IMR-90 (cell line): ENCODE measurements at regions not wholly inside any gene's neighbourhood (a gene's known extent, or its start where the extent isn't known, plus 50 kb on each side); places are given as distances from the start of the nearest gene placed in this dataset.

Experiments
- ATAC-seq: fragments of 200-7000 bp; cut with Tn5 transposase; 2 replicates; pipeline ENCODE4 v1.9.1; 2020; ENCODE audit warnings: low read depth, mild to moderate bottlenecking, moderate library complexity
- BruUV-seq: library from RNA; stranded (reverse); fragments of 400-500 nt; replicated peaks from 2 replicates; lab custom pipeline; 2021; lab: Mats Ljungman, UMichigan
- CTCF ChIA-PET: fragments of 300-600 bp; formaldehyde crosslinking; extraction: SDS; loops from one replicate; lab custom pipeline; 2021; ENCODE audit warnings: antibody characterized with exemption; lab: Yijun Ruan, JAX
- POLR2A ChIA-PET: fragments of 300-600 bp; sonication (Branson Sonifier 250); formaldehyde crosslinking; loops from one replicate; lab custom pipeline; 2022; ENCODE audit warnings: antibody characterized with exemption; ENCODE audit not compliant: unreplicated experiment; lab: Charles Lee
- DNase-seq: peaks from one replicate; pipeline ENCODE4 v3.0.0; 2013
- H2AFZ ChIP-seq: replicated peaks from 2 replicates; pipeline ENCODE3; 2013; ENCODE audit warnings: low read length, mild to moderate bottlenecking; ENCODE audit not compliant: poor library complexity
- H2AK5ac ChIP-seq: 2 replicates; pipeline ENCODE4 v1.6.1; 2013; ENCODE audit warnings: low read depth, low read length, inconsistent platforms
- H2AK9ac ChIP-seq: replicated peaks from 2 replicates; pipeline ENCODE3; 2013; ENCODE audit warnings: mild to moderate bottlenecking, low read depth, low read length, moderate library complexity; ENCODE audit not compliant: poor library complexity
- H2BK120ac ChIP-seq: 2 replicates; pipeline ENCODE4 v1.6.1; 2013; ENCODE audit warnings: low read depth, low read length, inconsistent platforms
- H2BK15ac ChIP-seq: 3 replicates; pipeline ENCODE4 v1.6.1; 2013; ENCODE audit warnings: low read depth, low read length, inconsistent platforms
- H2BK20ac ChIP-seq: 2 replicates; pipeline ENCODE4 v1.6.1; 2013; ENCODE audit warnings: low read depth, mild to moderate bottlenecking, inconsistent platforms, low read length, moderate library complexity
- H2BK5ac ChIP-seq: 2 replicates; pipeline ENCODE4 v1.6.1; 2013; ENCODE audit warnings: mild to moderate bottlenecking, low read depth, low read length, inconsistent platforms; ENCODE audit not compliant: poor library complexity, severe bottlenecking
- H3K14ac ChIP-seq: replicated peaks from 2 replicates; pipeline ENCODE4 v1.6.1; 2013; ENCODE audit warnings: low read depth, low read length, inconsistent platforms
- H3K18ac ChIP-seq: 2 replicates; pipeline ENCODE4 v1.6.1; 2013; ENCODE audit warnings: low read depth, low read length, control low read depth
- H3K23ac ChIP-seq: 2 replicates; pipeline ENCODE4 v1.6.1; 2013; ENCODE audit warnings: low read depth, low read length, inconsistent platforms
- H3K27ac ChIP-seq: 2 replicates; pipeline ENCODE4 v1.5.1; 2013; ENCODE audit warnings: mild to moderate bottlenecking, control low read depth, low read length; ENCODE audit not compliant: insufficient read depth
- H3K27me3 ChIP-seq: 2 replicates; pipeline ENCODE4 v1.6.1; 2013; ENCODE audit warnings: low read length; ENCODE audit not compliant: control insufficient read depth, insufficient read depth
- H3K36me3 ChIP-seq: 2 replicates; pipeline ENCODE4 v1.6.1; 2013; ENCODE audit warnings: low read length, mixed read lengths; ENCODE audit not compliant: control insufficient read depth, insufficient read depth
- H3K4ac ChIP-seq: 2 replicates; pipeline ENCODE4 v1.6.1; 2013; ENCODE audit warnings: low read depth, low read length, inconsistent platforms
- H3K4me1 ChIP-seq: 2 replicates; pipeline ENCODE4 v1.6.1; 2013; ENCODE audit warnings: low read length, mixed read lengths; ENCODE audit not compliant: control insufficient read depth, insufficient read depth
- H3K4me2 ChIP-seq: 2 replicates; pipeline ENCODE4 v1.6.1; 2013; ENCODE audit warnings: low read depth, mild to moderate bottlenecking, control low read depth, low read length, moderate library complexity
- H3K4me3 ChIP-seq: 2 replicates; pipeline ENCODE4 v1.5.1; 2013; ENCODE audit warnings: low read depth, mild to moderate bottlenecking, control low read depth, low read length, moderate library complexity; ENCODE audit not compliant: insufficient read depth
- H3K56ac ChIP-seq: 2 replicates; pipeline ENCODE4 v1.6.1; 2013; ENCODE audit warnings: low read length, inconsistent platforms; ENCODE audit not compliant: insufficient read depth; ENCODE audit errors: extremely low read depth
- H3K79me1 ChIP-seq, 2 experiments: 2 replicates each; pipeline ENCODE4 v1.6.1; 2013; ENCODE audit warnings: low read length in 2 of 2, inconsistent platforms in 1 of 2, low read depth in 1 of 2
- H3K9ac ChIP-seq: 2 replicates; pipeline ENCODE4 v1.6.1; 2013; ENCODE audit warnings: low read depth, low read length, control low read depth
- H3K9me1 ChIP-seq: 2 replicates; pipeline ENCODE4 v1.6.1; 2013; ENCODE audit warnings: low read length, inconsistent platforms; ENCODE audit not compliant: insufficient read depth
- H3K9me3 ChIP-seq: 2 replicates; pipeline ENCODE4 v1.6.1; 2013; ENCODE audit warnings: low read length; ENCODE audit not compliant: control insufficient read depth, insufficient read depth
- H4K20me1 ChIP-seq: 2 replicates; pipeline ENCODE4 v1.6.1; 2013; ENCODE audit warnings: low read length, inconsistent platforms; ENCODE audit not compliant: insufficient read depth
- H4K5ac ChIP-seq: 2 replicates; pipeline ENCODE4 v1.6.1; 2013; ENCODE audit warnings: mild to moderate bottlenecking, low read depth, low read length, control low read depth
- H4K8ac ChIP-seq, 2 experiments: 2 replicates each; pipeline ENCODE4 v1.6.1; 2013; ENCODE audit warnings: low read depth in 2 of 2, low read length in 2 of 2, control low read depth in 1 of 2, inconsistent platforms in 1 of 2
- H4K91ac ChIP-seq: 2 replicates; pipeline ENCODE4 v1.6.1; 2013; ENCODE audit warnings: low read depth, low read length, inconsistent platforms; ENCODE audit not compliant: insufficient read depth
- BHLHE40 ChIP-seq: fragments of 150-350 bp; IDR thresholded peaks from 2 replicates; pipeline ENCODE4 v1.6.1; 2016; ENCODE audit warnings: mild to moderate bottlenecking, low read depth, low read length
- CEBPB ChIP-seq: IDR thresholded peaks from 2 replicates; pipeline ENCODE4 v1.6.1; 2012; ENCODE audit warnings: low read depth, low read length, improper control_type of control experiment
- CHD1 ChIP-seq: IDR thresholded peaks from 2 replicates; pipeline ENCODE4 v1.6.1; 2012; ENCODE audit warnings: low read depth, low read length, improper control_type of control experiment
- CTCF ChIP-seq: conservative IDR thresholded peaks from 2 replicates; pipeline ENCODE4 v1.5.1; 2012; ENCODE audit warnings: mild to moderate bottlenecking, low read depth, low read length, improper control_type of control experiment
- ELK1 ChIP-seq: fragments of 150-350 bp; IDR thresholded peaks from 2 replicates; pipeline ENCODE4 v1.6.1; 2016; ENCODE audit warnings: low read depth, mild to moderate bottlenecking, low read length, moderate library complexity, borderline replicate concordance
- FOS ChIP-seq: fragments of 150-350 bp; IDR thresholded peaks from 2 replicates; pipeline ENCODE4 v1.6.1; 2016; ENCODE audit warnings: low read depth, low read length
- MAFK ChIP-seq: IDR thresholded peaks from 2 replicates; pipeline ENCODE4 v1.6.1; 2012; ENCODE audit warnings: low read depth, low read length, improper control_type of control experiment
- MAZ ChIP-seq: IDR thresholded peaks from 2 replicates; pipeline ENCODE4 v1.6.1; 2012; ENCODE audit warnings: low read depth, mild to moderate bottlenecking, low read length, improper control_type of control experiment, moderate library complexity, borderline replicate concordance
- MXI1 ChIP-seq: IDR thresholded peaks from 2 replicates; pipeline ENCODE4 v1.6.1; 2012; ENCODE audit warnings: low read depth, mild to moderate bottlenecking, low read length, moderate library complexity, borderline replicate concordance
- NFE2L2 ChIP-seq: fragments of 150-350 bp; IDR thresholded peaks from 2 replicates; pipeline ENCODE4 v1.6.1; 2016; ENCODE audit warnings: low read depth, mild to moderate bottlenecking, low read length
- POLR2A ChIP-seq: IDR thresholded peaks from 2 replicates; pipeline ENCODE4 v1.6.1; 2012; ENCODE audit warnings: mild to moderate bottlenecking, low read depth, low read length
- RAD21 ChIP-seq: IDR thresholded peaks from 2 replicates; pipeline ENCODE4 v1.6.1; 2012; ENCODE audit warnings: low read length, improper control_type of control experiment
- RCOR1 ChIP-seq: IDR thresholded peaks from 2 replicates; pipeline ENCODE4 v1.6.1; 2012; ENCODE audit warnings: mild to moderate bottlenecking, low read length, improper control_type of control experiment; ENCODE audit not compliant: insufficient replicate concordance
- RFX5 ChIP-seq: IDR thresholded peaks from 2 replicates; pipeline ENCODE4 v1.8.0; 2012; ENCODE audit warnings: low read depth, mild to moderate bottlenecking, low read length, moderate library complexity
- SMC3 ChIP-seq: fragments of 150-350 bp; IDR thresholded peaks from 2 replicates; pipeline ENCODE4 v1.6.1; 2016; ENCODE audit warnings: low read depth, mild to moderate bottlenecking, antibody characterized with exemption, low read length, moderate library complexity
- USF2 ChIP-seq: fragments of 150-350 bp; IDR thresholded peaks from 2 replicates; pipeline ENCODE4 v1.6.1; 2017; ENCODE audit warnings: mild to moderate bottlenecking, antibody characterized with exemption, low read length, low read depth
- WGBS, 2 experiments: methylation state at CpG; one replicate each; pipeline versions ENCODE4 v1.1.5 to v1.1.7; 2013; ENCODE audit warnings: missing lambda C conversion rate in 2 of 2; ENCODE audit not compliant: insufficient read length in 1 of 2; ENCODE audit errors: extremely low coverage in 2 of 2; 5-methylcytosine and 5-hydroxymethylcytosine counted together
- dilution Hi-C: fragments of 300-500 bp; cut with HindIII; formaldehyde crosslinking; loops from one replicate; pipeline ENCODE4 v1.14.3; 2018; ENCODE audit warnings: low sequenced_read_pairs; ENCODE audit not compliant: unreplicated experiment
- in situ Hi-C: fragments of 300-500 bp; cut with MboI; formaldehyde crosslinking; loops from 3 replicates; pipeline ENCODE4 v1.14.3; 2019; ENCODE audit warnings: low sequenced_read_pairs, inconsistent platforms, mixed read lengths
- intact Hi-C: fragments of 100-400 bp; cut with micrococcal nuclease; formaldehyde crosslinking; loops from 2 replicates; pipeline ENCODE4 v1.10.0; 2022

GRCh38 chr2:149725234-149725633, 137.7 kb upstream of the MMADHC start:
- intact Hi-C loops: no loop called here
- no peak overlapping the region for H3K56ac ChIP-seq
- no peak overlapping the region for H3K27ac ChIP-seq
- H2BK15ac ChIP-seq: no peak overlapping the region
- no peaks in the 10 kb centered on the region for H3K27me3 ChIP-seq
- H2AK5ac ChIP-seq: no peak overlapping the region
- H2BK20ac ChIP-seq: no peak overlapping the region
- no peak for TF ChIP-seq RFX5
- TF ChIP-seq CHD1: no peak
- TF ChIP-seq CEBPB: no peak
- TF ChIP-seq RCOR1: no peak
- no peak for TF ChIP-seq ELK1
- no peak for TF ChIP-seq MXI1
- TF ChIP-seq MAFK: no peak
- TF ChIP-seq FOS: no peak
- TF ChIP-seq POLR2A: no peak
- TF ChIP-seq NFE2L2: no peak
- TF ChIP-seq RAD21: no peak
- TF ChIP-seq MAZ: no peak
- no peak for TF ChIP-seq BHLHE40
- TF ChIP-seq CTCF: no peak
- TF ChIP-seq SMC3: no peak
- no peak for TF ChIP-seq USF2
- H2AK9ac ChIP-seq: no peak overlapping the region
- H3K4me3 ChIP-seq: no peak overlapping the region
- CTCF ChIA-PET: no interaction called here
- no peak overlapping the region for H3K23ac ChIP-seq
- H3K9ac ChIP-seq: no peak overlapping the region
- no peaks in the 10 kb centered on the region for H3K9me1 ChIP-seq
- no peak overlapping the region for H3K4ac ChIP-seq
- POLR2A ChIA-PET: no interaction called here
- no peak overlapping the region for H4K5ac ChIP-seq
- BruUV-seq: no TSS peak
- no peak for DNase-seq
- H3K4me1 ChIP-seq: peaks cover 6% of the 10 kb centered on the region
- ATAC-seq: no peak
- dilution Hi-C loops: no loop called here
- H4K91ac ChIP-seq: no peak overlapping the region
- no peak overlapping the region for H2AFZ ChIP-seq
- in situ Hi-C loops: loop anchor here (25.0 kb wide), 1 partner anchor 737 kb away; no protein-coding TSS in a partner anchor
- no CpG with 5 or more reads among the region's 2 CpGs for WGBS, 2 experiments
- H3K18ac ChIP-seq: no peak overlapping the region
- H4K20me1 ChIP-seq: no peaks in the 10 kb centered on the region
- H3K36me3 ChIP-seq: no peaks in the 10 kb centered on the region
- H3K14ac ChIP-seq: no peak overlapping the region
- no peak overlapping the region for H3K4me2 ChIP-seq
- H3K9me3 ChIP-seq: no peaks in the 10 kb centered on the region
- no peak overlapping the region for H2BK120ac ChIP-seq
- H4K8ac ChIP-seq: no peak overlapping the region
- no peak overlapping the region for H2BK5ac ChIP-seq
- H3K79me1 ChIP-seq: no peaks in the 10 kb centered on the region
